CD14-positive monocyte (primary cell): ENCODE measurements at regions not wholly inside any gene's neighbourhood (a gene's known extent, or its start where the extent isn't known, plus 50 kb on each side); places are given as distances from the start of the nearest gene placed in this dataset.

Experiments used
- DNase-seq, 3 donors: peaks; one replicate each; pipeline ENCODE4 v3.0.0-alpha.2; 2011 to 2022
- H2AFZ ChIP-seq: 2 replicates; pipeline ENCODE4 v1.6.0; 2012; ENCODE audit warnings: mild to moderate bottlenecking, low read depth, low read length, inconsistent platforms; ENCODE audit not compliant: insufficient read depth, poor library complexity, severe bottlenecking
- H3K27ac ChIP-seq, 2 donors: 1 replicate in 1 of 2; 2 replicates in 1 of 2; pipeline ENCODE4 v1.5.1; 2012 to 2013; ENCODE audit warnings: low read length in 2 of 2, control low read depth in 1 of 2, inconsistent platforms in 1 of 2, low read depth in 1 of 2, mild to moderate bottlenecking in 1 of 2
- H3K27me3 ChIP-seq, 2 donors: one replicate each; pipeline versions ENCODE4 v1.6.0 to v1.6.1; 2011 to 2013; ENCODE audit warnings: low read length in 2 of 2; ENCODE audit not compliant: control insufficient read depth in 2 of 2, insufficient read depth in 2 of 2
- H3K36me3 ChIP-seq, 2 donors: replicated peaks in 1 of 2; 1 replicate in 1 of 2; 2 replicates in 1 of 2; pipeline versions ENCODE4 v1.5.1 to v1.6.1; 2012 to 2013; ENCODE audit warnings: low read length in 2 of 2, control low read depth in 1 of 2, inconsistent platforms in 1 of 2, mild to moderate bottlenecking in 1 of 2; ENCODE audit not compliant: insufficient read depth in 2 of 2, control insufficient read depth in 1 of 2
- H3K4me1 ChIP-seq, 2 donors: 1 replicate in 1 of 2; 2 replicates in 1 of 2; pipeline versions ENCODE4 v1.5.1 to v1.6.1; 2012 to 2013; ENCODE audit warnings: low read length in 2 of 2, control low read depth in 1 of 2, inconsistent platforms in 1 of 2, mild to moderate bottlenecking in 1 of 2, moderate library complexity in 1 of 2; ENCODE audit not compliant: insufficient read depth in 2 of 2, control insufficient read depth in 1 of 2
- H3K4me2 ChIP-seq: replicated peaks from 2 replicates; pipeline ENCODE3; 2012; ENCODE audit warnings: low read length, moderate library complexity, mild to moderate bottlenecking; ENCODE audit not compliant: poor library complexity, severe bottlenecking; ENCODE audit errors: extremely low read depth
- H3K4me3 ChIP-seq, 3 experiments: fragments of 200-600 bp in 1 of 3; sonication (generic) in 1 of 3; replicated peaks in 1 of 3; 1 replicate in 2 of 3; 2 replicates in 1 of 3; pipeline ENCODE4 v1.5.1; 2011 to 2013; ENCODE audit warnings: low read length in 3 of 3, mild to moderate bottlenecking in 3 of 3, control low read depth in 2 of 3, low read depth in 2 of 3, inconsistent platforms in 1 of 3, moderate library complexity in 1 of 3
- H3K79me2 ChIP-seq: 2 replicates; pipeline ENCODE4 v1.6.0; 2012; ENCODE audit warnings: mild to moderate bottlenecking, control low read depth, inconsistent platforms, low read length, moderate library complexity; ENCODE audit not compliant: insufficient read depth
- H3K9ac ChIP-seq: 2 replicates; pipeline ENCODE4 v1.6.0; 2017; ENCODE audit warnings: low read length, mild to moderate bottlenecking; ENCODE audit not compliant: insufficient read depth, poor library complexity, severe bottlenecking
- H3K9me3 ChIP-seq, 2 donors: replicated peaks in 1 of 2; 1 replicate in 1 of 2; 2 replicates in 1 of 2; pipeline versions ENCODE4 v1.5.1 to v1.6.1; 2012 to 2013; ENCODE audit warnings: low read length in 2 of 2, control low read depth in 1 of 2; ENCODE audit not compliant: control insufficient read depth in 1 of 2, insufficient read depth in 1 of 2
- H4K20me1 ChIP-seq: 2 replicates; pipeline ENCODE4 v1.6.0; 2012; ENCODE audit warnings: mild to moderate bottlenecking, low read length, control low read depth, moderate library complexity; ENCODE audit not compliant: insufficient read depth
- H3K27ac Mint-ChIP-seq, 7 donors: one replicate each; pipeline ENCODE4 v1.8.0; 2020; ENCODE audit warnings: mild to moderate bottlenecking in 7 of 7, mixed read lengths in 7 of 7, moderate library complexity in 6 of 7, inconsistent platforms in 2 of 7
- H3K27me3 Mint-ChIP-seq, 3 donors: one replicate each; pipeline ENCODE4 v1.8.0; 2021 to 2022; ENCODE audit warnings: low read depth in 3 of 3, mild to moderate bottlenecking in 3 of 3, mixed read lengths in 3 of 3, moderate library complexity in 3 of 3, inconsistent platforms in 1 of 3
- H3K36me3 Mint-ChIP-seq, 2 donors: one replicate each; pipeline ENCODE4 v1.8.0; 2020; ENCODE audit warnings: mixed read lengths in 2 of 2, inconsistent platforms in 1 of 2, mild to moderate bottlenecking in 1 of 2
- H3K4me1 Mint-ChIP-seq: one replicate; pipeline ENCODE4 v1.8.0; 2020; ENCODE audit warnings: mild to moderate bottlenecking, mixed read lengths
- H3K4me3 Mint-ChIP-seq, 2 donors: one replicate each; pipeline ENCODE4 v1.8.0; 2020; ENCODE audit warnings: mild to moderate bottlenecking in 2 of 2, mixed read lengths in 2 of 2, moderate library complexity in 1 of 2
- H3K9me3 Mint-ChIP-seq, 7 donors: one replicate each; pipeline ENCODE4 v1.8.0; 2020 to 2022; ENCODE audit warnings: mixed read lengths in 7 of 7, mild to moderate bottlenecking in 6 of 7, moderate library complexity in 6 of 7, inconsistent platforms in 2 of 7
- CTCF ChIP-seq: fragments of 200-600 bp; IDR thresholded peaks from one replicate; pipeline ENCODE4 v1.8.0; 2022; ENCODE audit warnings: antibody characterized with exemption, mild to moderate bottlenecking
- WGBS: methylation state at CpG from one replicate; pipeline ENCODE4 v1.1.5; 2013; ENCODE audit warnings: missing lambda C conversion rate; ENCODE audit not compliant: insufficient coverage; 5-methylcytosine and 5-hydroxymethylcytosine counted together
- intact Hi-C, 2 donors: fragments of 100-400 bp; cut with micrococcal nuclease; formaldehyde crosslinking; loops; one replicate each; pipeline versions ENCODE4 v1.15.0 to v1.15.1; 2023

- H3K27ac Mint-ChIP-seq: no peak overlapping the region
These were observed 122.6 kb upstream of the IRX4 start for GRCh38 chr5:2005101-2006041.

More at GRCh38 chr5:2005101-2006041, 122.6 kb upstream of the IRX4 start:
- no peak overlapping the region for H3K4me3 ChIP-seq
- no peak for DNase-seq
- H3K27ac ChIP-seq: no peak overlapping the region
- H3K27me3 Mint-ChIP-seq: peaks cover 0 to 16% (median 6%) of the 10 kb centered on the region in 3 donors
- H3K4me2 ChIP-seq: no peak overlapping the region
- TF ChIP-seq CTCF: no peak
- no peak overlapping the region for H3K4me3 Mint-ChIP-seq
- no peaks in the 10 kb centered on the region for H3K36me3 ChIP-seq
- peaks cover 0 to 3% of the 10 kb centered on the region in 2 donors for H3K9me3 ChIP-seq
- H4K20me1 ChIP-seq: no peaks in the 10 kb centered on the region
- no peak overlapping the region for H3K9ac ChIP-seq
- peaks cover 0 to 14% (median 1%) of the 10 kb centered on the region in 7 donors for H3K9me3 Mint-ChIP-seq
- intact Hi-C loops: no loop called here
- H3K4me1 Mint-ChIP-seq: no peaks in the 10 kb centered on the region
- no peak overlapping the region for H2AFZ ChIP-seq
- no peaks in the 10 kb centered on the region for H3K36me3 Mint-ChIP-seq
- H3K4me1 ChIP-seq: no peaks in the 10 kb centered on the region
- H3K27me3 ChIP-seq: no peaks in the 10 kb centered on the region
- no peaks in the 10 kb centered on the region for H3K79me2 ChIP-seq
- 86% methylated on average over 33 of the region's 35 CpGs for WGBS
